HG02798 (cell line): ENCODE measurements at regions not wholly inside any gene's neighbourhood (a gene's known extent, or its start where the extent isn't known, plus 50 kb on each side); places are given as distances from the start of the nearest gene placed in this dataset.
"Not testable (repeated sequence)": the region's sequence is repeated elsewhere in the genome, so short reads cannot be mapped to it uniquely, and the experiment has no call there.

Experiments
- ATAC-seq: cut with Tn5 transposase; IDR thresholded peaks from one replicate; pipeline ENCODE4 v1.9.1; 2021; ENCODE audit warnings: mild to moderate bottlenecking; ENCODE audit not compliant: unreplicated experiment, poor library complexity

GRCh38 chr20:6663751-6664388 lies 103.6 kb upstream of the BMP2 start:
- ATAC-seq = no peak

- peak; percentile 55 for ATAC-seq
Observed at GRCh38 chr20:6663104-6663503, 104.4 kb upstream of the BMP2 start.

GRCh38 chr20:6662309-6662708 lies 105.2 kb upstream of the BMP2 start:
- ATAC-seq = no peak

GRCh38 chr20:6660441-6660840 lies 107.0 kb upstream of the BMP2 start:
- ATAC-seq = no peak

- not testable (repeated sequence) for ATAC-seq
Observed at GRCh38 chr20:6658909-6659308, 108.6 kb upstream of the BMP2 start.

- ATAC-seq = no peak
Observed at GRCh38 chr20:6657904-6658303, 109.6 kb upstream of the BMP2 start.

GRCh38 chr20:6657111-6657510 lies 110.4 kb upstream of the BMP2 start:
- ATAC-seq = no peak

- no peak for ATAC-seq
Observed at GRCh38 chr20:6654513-6655252, 112.8 kb upstream of the BMP2 start.

GRCh38 chr20:6651561-6651960 lies 115.9 kb upstream of the BMP2 start:
- peak; percentile 36 for ATAC-seq

- no peak for ATAC-seq
Observed at GRCh38 chr20:6651016-6651415, 116.5 kb upstream of the BMP2 start.

GRCh38 chr20:6646021-6646636 lies 121.4 kb upstream of the BMP2 start:
- no peak for ATAC-seq

- ATAC-seq = peak; percentile 49
Observed at GRCh38 chr20:6644813-6645628, 122.5 kb upstream of the BMP2 start.

- no peak for ATAC-seq
Observed at GRCh38 chr20:6641012-6641411, 126.5 kb upstream of the BMP2 start.

- no peak for ATAC-seq
Observed at GRCh38 chr20:6637160-6637579, 130.3 kb upstream of the BMP2 start.

- peak; percentile 37 for ATAC-seq
Observed at GRCh38 chr20:6636209-6637159, 131.0 kb upstream of the BMP2 start.

GRCh38 chr20:6635034-6635736 lies 132.3 kb upstream of the BMP2 start:
- ATAC-seq = peak; percentile 59

- ATAC-seq = no peak
Observed at GRCh38 chr20:6632187-6632586, 135.3 kb upstream of the BMP2 start.

GRCh38 chr20:6630514-6630913 lies 137.0 kb upstream of the BMP2 start:
- ATAC-seq = no peak

GRCh38 chr20:6629564-6629963 lies 137.9 kb upstream of the BMP2 start:
- ATAC-seq = no peak
